A549 (cell line): ENCODE measurements at regions not wholly inside any gene's neighbourhood (a gene's known extent, or its start where the extent isn't known, plus 50 kb on each side); places are given as distances from the start of the nearest gene placed in this dataset.

Experiments used
- ATAC-seq, 2 experiments: fragments of 200-7000 bp in 1 of 2; fragments of >200 bp in 1 of 2; cut with Nextera tagmentation in 1 of 2; cut with Tn5 transposase in 1 of 2; 3 replicates each; pipeline versions ENCODE4 v1.8.0 to v1.9.1; 2018 to 2020; ENCODE audit warnings: mild to moderate bottlenecking in 1 of 2, moderate library complexity in 1 of 2
- CTCF ChIA-PET: fragments of 300-600 bp; sonication (Branson Sonifier 250); formaldehyde crosslinking; extraction: SDS; loops from one replicate; lab custom pipeline; 2021; ENCODE audit warnings: antibody characterized with exemption, inconsistent platforms; lab: Yijun Ruan, JAX
- POLR2A ChIA-PET: fragments of 350-600 bp; formaldehyde crosslinking; extraction: SDS; loops from one replicate; lab custom pipeline; 2021; ENCODE audit warnings: antibody characterized with exemption, inconsistent platforms; lab: Yijun Ruan, JAX
- DNase-seq, 2 experiments: peaks; one replicate each; pipeline versions ENCODE4 v3.0.0 to v3.0.0-alpha.2; 2011 to 2016; ENCODE audit warnings: low read depth in 1 of 2, low spot score in 1 of 2
- FAIRE-seq: peaks from 2 replicates; lab custom pipeline; 2011; peaks lifted over from hg19 to GRCh38; lab: Jason Lieb, UNC
- H3K27ac ChIP-seq, 2 experiments: fragments of >200 bp; sonication (Bioruptor Twin); formaldehyde crosslinking; 3 replicates each; pipeline ENCODE4 v1.5.1; 2016 to 2017
- H3K4me1 ChIP-seq: fragments of >200 bp; sonication (Bioruptor Twin); formaldehyde crosslinking; 3 replicates; pipeline ENCODE4 v1.6.1; 2016
- H3K4me2 ChIP-seq: fragments of >200 bp; sonication (Bioruptor Twin); formaldehyde crosslinking; 3 replicates; pipeline ENCODE4 v1.6.1; 2016
- H3K4me3 ChIP-seq: fragments of >200 bp; sonication (Bioruptor Twin); formaldehyde crosslinking; 3 replicates; pipeline ENCODE4 v1.5.1; 2016
- H3K9me3 ChIP-seq: fragments of >200 bp; sonication (Bioruptor Twin); formaldehyde crosslinking; 3 replicates; pipeline ENCODE4 v1.6.1; 2016
- BHLHE40 ChIP-seq: IDR thresholded peaks from 2 replicates; pipeline ENCODE4 v1.6.1; 2012; ENCODE audit warnings: low read depth, low read length, inconsistent platforms
- CHD2 ChIP-seq: fragments of 150-350 bp; IDR thresholded peaks from 2 replicates; pipeline ENCODE4 v1.6.1; 2014; ENCODE audit warnings: low read length; ENCODE audit not compliant: partially characterized antibody
- CHD4 ChIP-seq: fragments of 200-600 bp; sonication (generic); IDR thresholded peaks from 2 replicates; pipeline ENCODE4 v1.6.1; 2016; ENCODE audit warnings: antibody characterized with exemption, mild to moderate bottlenecking, borderline replicate concordance
- EHF ChIP-seq: fragments of 250-450 bp; sonication (Bioruptor Pico); IDR thresholded peaks from 2 replicates; pipeline ENCODE4 v1.5.0; 2020; ENCODE audit warnings: mild to moderate bottlenecking
- FOSB ChIP-seq: fragments of 250-450 bp; sonication (Bioruptor Pico); IDR thresholded peaks from 2 replicates; pipeline ENCODE4 v1.5.0; 2020; ENCODE audit warnings: mild to moderate bottlenecking, moderate library complexity
- GATA3 ChIP-seq: IDR thresholded peaks from 2 replicates; pipeline ENCODE4 v1.6.1; 2012; ENCODE audit warnings: borderline replicate concordance
- HEYL ChIP-seq: fragments of 250-450 bp; sonication (Bioruptor Pico); IDR thresholded peaks from 2 replicates; pipeline ENCODE4 v1.8.0; 2021; ENCODE audit warnings: mild to moderate bottlenecking, moderate library complexity
- HOXA7 ChIP-seq: fragments of 250-450 bp; sonication (Bioruptor Pico); IDR thresholded peaks from 2 replicates; pipeline ENCODE4 v1.5.0; 2020; ENCODE audit warnings: mild to moderate bottlenecking, moderate library complexity
- HOXB5 ChIP-seq: fragments of 250-450 bp; sonication (Bioruptor Pico); IDR thresholded peaks from 2 replicates; pipeline ENCODE4 v1.5.0; 2020; ENCODE audit warnings: mild to moderate bottlenecking, moderate library complexity
- JUN ChIP-seq, 2 experiments: fragments of >200 bp; sonication (Bioruptor Twin); formaldehyde crosslinking; IDR thresholded peaks; 2 replicates in 1 of 2; 3 replicates in 1 of 2; pipeline ENCODE4 v1.6.1; 2016 to 2017
- JUNB ChIP-seq: fragments of >200 bp; sonication (Bioruptor Twin); formaldehyde crosslinking; IDR thresholded peaks from 2 replicates; pipeline ENCODE4 v1.6.1; 2016
- MAFK ChIP-seq: fragments of 450-650 bp; IDR thresholded peaks from 2 replicates; pipeline ENCODE4 v1.6.1; 2014; ENCODE audit not compliant: partially characterized antibody
- NPAS2 ChIP-seq: fragments of 250-450 bp; sonication (Bioruptor Pico); IDR thresholded peaks from 2 replicates; pipeline ENCODE4 v1.8.0; 2022; ENCODE audit warnings: mild to moderate bottlenecking, moderate library complexity, borderline replicate concordance
- NR3C1 ChIP-seq: fragments of >200 bp; sonication (Bioruptor Twin); formaldehyde crosslinking; IDR thresholded peaks from 3 replicates; pipeline ENCODE4 v1.6.1; 2017
- POLR2AphosphoS2 ChIP-seq: conservative IDR thresholded peaks from 2 replicates; pipeline ENCODE4 v1.6.1; 2012; ENCODE audit warnings: low read length, improper control_type of control experiment, inconsistent platforms
- RAD21 ChIP-seq, 2 experiments: fragments of >200 bp in 1 of 2; sonication (Bioruptor Twin) in 1 of 2; formaldehyde crosslinking in 1 of 2; IDR thresholded peaks in 1 of 2; conservative IDR thresholded peaks in 1 of 2; 2 replicates in 1 of 2; 3 replicates in 1 of 2; pipeline ENCODE4 v1.6.1; 2012 to 2018; ENCODE audit warnings: inconsistent platforms in 1 of 2
- RARB ChIP-seq: fragments of 250-450 bp; sonication (Bioruptor Pico); IDR thresholded peaks from 2 replicates; pipeline ENCODE4 v1.8.0; 2021; ENCODE audit warnings: mild to moderate bottlenecking, moderate library complexity
- RCOR1 ChIP-seq: fragments of 150-350 bp; IDR thresholded peaks from 2 replicates; pipeline ENCODE4 v1.6.1; 2014; ENCODE audit warnings: antibody characterized with exemption, low read length, low read depth
- RNF2 ChIP-seq: fragments of 200-600 bp; sonication (generic); IDR thresholded peaks from 2 replicates; pipeline ENCODE4 v1.6.1; 2016; ENCODE audit warnings: low read depth, mild to moderate bottlenecking, antibody characterized with exemption, moderate library complexity, borderline replicate concordance
- SREBF2 ChIP-seq: fragments of 450-650 bp; IDR thresholded peaks from 2 replicates; pipeline ENCODE4 v1.6.1; 2014; ENCODE audit warnings: mild to moderate bottlenecking, moderate library complexity
- TP53 ChIP-seq: fragments of 250-450 bp; sonication (Bioruptor Pico); IDR thresholded peaks from 2 replicates; pipeline ENCODE4 v1.5.0; 2021; ENCODE audit warnings: mild to moderate bottlenecking, moderate library complexity
- ZC3H11A ChIP-seq: fragments of 450-650 bp; IDR thresholded peaks from 2 replicates; pipeline ENCODE4 v1.6.1; 2014; ENCODE audit warnings: antibody characterized with exemption, mild to moderate bottlenecking
- ZSCAN20 ChIP-seq: fragments of 250-450 bp; sonication (Bioruptor Pico); IDR thresholded peaks from 2 replicates; pipeline ENCODE4 v1.8.0; 2022; ENCODE audit warnings: mild to moderate bottlenecking, moderate library complexity
- WGBS: methylation state at CpG from one replicate; pipeline ENCODE4 v1.1.6; 2017; ENCODE audit errors: missing lambda C conversion rate; 5-methylcytosine and 5-hydroxymethylcytosine counted together
- TF ChIP-seq, protein P1 (sequence below): IDR thresholded peaks from 2 replicates; pipeline ENCODE4 v1.6.1; 2012
- TF ChIP-seq, protein P2 (sequence below): fragments of 250-450 bp; sonication (Bioruptor Pico); IDR thresholded peaks from 2 replicates; pipeline ENCODE4 v1.5.0; 2020; ENCODE audit warnings: low read depth, mild to moderate bottlenecking, moderate library complexity
- TF ChIP-seq, protein P3 (sequence below): fragments of >200 bp; sonication (Bioruptor Twin); formaldehyde crosslinking; IDR thresholded peaks from 2 replicates; pipeline ENCODE4 v1.6.1; 2016

DNA sequence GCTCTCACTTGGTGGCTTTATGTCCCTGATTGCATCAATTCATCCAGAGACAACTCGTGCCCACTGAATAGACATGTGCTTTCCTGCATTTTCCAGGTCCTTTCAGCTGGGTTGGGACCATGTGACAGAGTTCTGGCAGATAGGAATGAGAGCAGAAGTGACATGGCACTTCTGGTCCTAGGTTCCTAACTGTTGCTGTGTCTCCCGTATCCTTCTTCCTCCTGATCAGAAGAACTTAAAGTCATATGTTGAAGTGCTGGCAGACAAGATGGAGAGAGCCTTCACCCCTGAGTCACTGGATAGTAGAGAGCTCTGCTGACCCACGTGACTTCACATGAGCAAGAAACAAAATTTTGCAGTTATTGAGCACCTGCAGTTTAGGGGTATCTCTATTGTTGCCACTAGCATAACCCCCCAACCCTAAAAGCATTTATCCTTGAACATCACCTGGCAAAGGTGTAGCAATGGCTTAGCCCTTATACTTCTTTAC, 80.0 kb downstream of the NREP start:
- ChIA-PET POLR2A (interaction anchor here (1.0 kb wide), 1 partner anchor 81 kb away, joined by 3 read pairs; no protein-coding TSS in a partner anchor), CTCF (no interaction called here)
- TF ChIP-seq BHLHE40, result no peak
- no peak for TF ChIP-seq HOXB5 (CRISPR knock-in tag)
- no peak for TF ChIP-seq ZSCAN20 (CRISPR knock-in tag)
- no peak for TF ChIP-seq MAFK
- TF ChIP-seq, protein P1, sequence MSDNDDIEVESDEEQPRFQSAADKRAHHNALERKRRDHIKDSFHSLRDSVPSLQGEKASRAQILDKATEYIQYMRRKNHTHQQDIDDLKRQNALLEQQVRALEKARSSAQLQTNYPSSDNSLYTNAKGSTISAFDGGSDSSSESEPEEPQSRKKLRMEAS, result no peak
- no peak for TF ChIP-seq RARB
- TF ChIP-seq, all 56 proteins: peak for 0
- ATAC-seq (no peak), DNase-seq (no peak), FAIRE-seq (no peak)
- Histone ChIP-seq H3K4me1 (peaks cover 30% of the 10 kb centered on the region), H3K4me2 (no peak overlapping the region), H3K9me3 (no peaks in the 10 kb centered on the region), H3K27ac (0 out of 6 replicates have a peak overlapping the region, but pooled peaks of 1 of the 2 experiments have one; percentile 8), H3K4me3 (no peak overlapping the region)
- WGBS, result 52% methylated on average over 3 of the region's 3 CpGs

DNA sequence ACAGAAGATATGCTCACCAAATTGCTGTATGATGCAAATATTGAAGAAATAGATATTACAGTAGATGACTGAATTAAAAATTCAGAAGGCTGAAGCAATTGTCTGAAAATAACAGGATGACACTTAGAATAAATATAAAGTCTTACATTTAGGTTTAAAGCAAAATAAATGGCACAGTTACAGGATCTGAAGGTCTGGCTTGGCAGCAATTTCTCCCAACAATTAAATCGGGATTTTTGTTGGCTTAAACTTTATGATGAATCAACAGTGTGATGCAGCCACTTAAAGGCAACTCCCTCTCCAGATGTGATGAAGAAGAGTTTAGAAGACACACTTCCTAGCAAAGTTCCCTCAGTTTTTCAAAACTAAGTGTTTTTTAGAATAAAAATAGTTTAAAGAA, 80.5 kb downstream of the NREP start:
- no peak for DNase-seq
- FAIRE-seq, result peak; percentile 13
- H3K4me3 ChIP-seq, result no peak overlapping the region
- no peaks in the 10 kb centered on the region for H3K9me3 ChIP-seq
- H3K4me2 ChIP-seq, result no peak overlapping the region
- ATAC-seq, result no peak
- WGBS, result 26% methylated on average over 1 of the region's 1 CpG
- TF ChIP-seq TP53 (no peak), RARB (no peak), NR3C1 (no peak), EHF (CRISPR knock-in tag) (no peak), RCOR1 (no peak), HEYL (CRISPR knock-in tag) (no peak), SREBF2 (no peak), JUN (IDR thresholded peaks at IDR 0.05) (no peak), FOSB (CRISPR knock-in tag) (no peak), ZC3H11A (no peak), JUNB (no peak), NPAS2 (CRISPR knock-in tag) (no peak), RNF2 (no peak)
- TF ChIP-seq, protein P2, sequence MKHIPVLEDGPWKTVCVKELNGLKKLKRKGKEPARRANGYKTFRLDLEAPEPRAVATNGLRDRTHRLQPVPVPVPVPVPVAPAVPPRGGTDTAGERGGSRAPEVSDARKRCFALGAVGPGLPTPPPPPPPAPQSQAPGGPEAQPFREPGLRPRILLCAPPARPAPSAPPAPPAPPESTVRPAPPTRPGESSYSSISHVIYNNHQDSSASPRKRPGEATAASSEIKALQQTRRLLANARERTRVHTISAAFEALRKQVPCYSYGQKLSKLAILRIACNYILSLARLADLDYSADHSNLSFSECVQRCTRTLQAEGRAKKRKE (CRISPR knock-in tag), result no peak
- peaks cover 25% of the 10 kb centered on the region for H3K4me1 ChIP-seq
- ChIA-PET POLR2A (interaction anchor here (1.0 kb wide), 1 partner anchor 81 kb away, joined by 3 read pairs; no protein-coding TSS in a partner anchor), CTCF (no interaction called here)
- no peak overlapping the region for H3K27ac ChIP-seq

DNA sequence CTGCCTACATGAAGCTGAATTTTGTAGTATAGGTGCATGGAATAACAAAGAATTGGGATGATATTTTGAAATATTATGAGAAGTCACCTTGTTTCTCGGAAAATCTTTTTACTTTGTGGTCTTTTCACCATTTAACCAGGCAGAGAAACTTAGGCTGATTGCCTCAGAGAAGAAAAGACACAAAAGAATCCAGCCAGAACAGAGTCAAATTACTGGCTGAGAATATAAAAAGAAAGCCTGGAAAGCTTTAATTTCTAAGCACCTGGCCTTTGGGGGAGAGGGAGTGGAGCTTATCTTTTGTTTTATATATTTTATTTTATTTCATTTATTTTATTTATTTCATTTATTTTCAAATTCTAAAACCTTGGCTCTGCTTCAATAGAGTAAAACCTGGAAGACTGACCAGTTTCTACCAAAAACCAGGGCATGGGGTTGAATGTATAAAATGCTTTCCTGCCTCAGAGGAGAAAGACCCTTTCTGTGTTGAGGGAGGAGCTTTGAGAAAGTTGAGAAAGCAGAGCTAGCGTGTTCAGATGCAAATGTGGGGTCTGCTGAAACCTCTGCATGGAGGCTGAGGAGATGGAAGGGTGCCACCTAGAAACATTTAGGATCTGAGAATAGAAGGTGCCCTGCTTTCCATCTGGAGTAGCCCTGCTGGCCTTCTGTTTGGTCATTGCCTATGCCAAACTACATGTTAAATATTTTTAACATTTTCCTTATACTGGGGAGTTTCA, 81.6 kb downstream of the NREP start:
- FAIRE-seq (no peak), ATAC-seq (no peak), DNase-seq (no peak)
- CTCF ChIA-PET, result no interaction called here
- H3K9me3 ChIP-seq, result no peaks in the 10 kb centered on the region
- 60% methylated on average over 2 of the region's 2 CpGs for WGBS
- TF ChIP-seq ZC3H11A (no peak), JUNB (no peak), GATA3 (no peak), POLR2AphosphoS2 (no peak), HOXA7 (CRISPR knock-in tag) (no peak), SREBF2 (no peak), RAD21 (conservative IDR thresholded peaks at IDR 0.05 in 1 of 2, IDR thresholded peaks at IDR 0.05 in 1 of 2) (no peak), CHD2 (no peak), CHD4 (no peak)
- TF ChIP-seq, protein P3, sequence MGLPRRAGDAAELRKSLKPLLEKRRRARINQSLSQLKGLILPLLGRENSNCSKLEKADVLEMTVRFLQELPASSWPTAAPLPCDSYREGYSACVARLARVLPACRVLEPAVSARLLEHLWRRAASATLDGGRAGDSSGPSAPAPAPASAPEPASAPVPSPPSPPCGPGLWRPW, result no peak
- H3K4me3 ChIP-seq, result no peak overlapping the region
- no peak overlapping the region for H3K4me2 ChIP-seq
- POLR2A ChIA-PET, result no interaction called here
- H3K27ac ChIP-seq, result no peak overlapping the region
- peaks cover 18% of the 10 kb centered on the region for H3K4me1 ChIP-seq
